OCI-LY3 (cell line): ENCODE measurements at regions not wholly inside any gene's neighbourhood (a gene's known extent, or its start where the extent isn't known, plus 50 kb on each side); places are given as distances from the start of the nearest gene placed in this dataset.

Source experiments
- H2AFZ ChIP-seq: fragments of 200-600, 300-600 bp; shearing (Covaris generic); 2 replicates; pipeline ENCODE4 v1.6.0; 2014; ENCODE audit warnings: antibody characterized with exemption, low read depth, low read length
- H3K27ac ChIP-seq: fragments of 200-600, 300-600 bp; sonication (generic); 2 replicates; pipeline ENCODE4 v1.5.1; 2014; ENCODE audit warnings: mild to moderate bottlenecking, low read length, moderate library complexity, mixed read lengths
- H3K27me3 ChIP-seq: fragments of 200-600, 300-600 bp; sonication (generic); 2 replicates; pipeline ENCODE4 v1.6.1; 2014; ENCODE audit warnings: low read depth, low read length, mixed read lengths
- H3K36me3 ChIP-seq: fragments of 200-600, 300-600 bp; sonication (generic); replicated peaks from 2 replicates; pipeline ENCODE3; 2014; ENCODE audit warnings: low read depth, low read length, mixed read lengths
- H3K4me1 ChIP-seq: fragments of 300-600, 200-600 bp; sonication (generic); 2 replicates; pipeline ENCODE4 v1.6.1; 2014; ENCODE audit warnings: low read length, mixed read lengths
- H3K4me2 ChIP-seq: fragments of 200-600, 300-600 bp; sonication (generic); 2 replicates; pipeline ENCODE4 v1.6.1; 2014; ENCODE audit warnings: low read length, mixed read lengths
- H3K4me3 ChIP-seq: fragments of 300-600, 200-600 bp; sonication (generic); 2 replicates; pipeline ENCODE4 v1.5.1; 2014; ENCODE audit warnings: antibody characterized with exemption, mild to moderate bottlenecking, low read length, moderate library complexity
- H3K79me2 ChIP-seq: fragments of 300-600, 200-600 bp; shearing (Covaris generic); 2 replicates; pipeline ENCODE4 v1.6.1; 2014; ENCODE audit warnings: mild to moderate bottlenecking, low read length, mixed read lengths
- H3K9ac ChIP-seq: fragments of 300-600, 200-600 bp; shearing (Covaris generic); 2 replicates; pipeline ENCODE4 v1.6.0; 2014; ENCODE audit warnings: mild to moderate bottlenecking, low read length, moderate library complexity
- H3K9me3 ChIP-seq: fragments of 200-600, 300-600 bp; shearing (Covaris generic); 2 replicates; pipeline ENCODE4 v1.6.1; 2014; ENCODE audit warnings: low read length, mixed read lengths; ENCODE audit not compliant: insufficient read depth
- H4K20me1 ChIP-seq: fragments of 200-600, 300-600 bp; sonication (generic); 2 replicates; pipeline ENCODE4 v1.6.1; 2016; ENCODE audit warnings: low read length, mixed read lengths; ENCODE audit not compliant: insufficient read depth
- CTCF ChIP-seq: fragments of 200-600, 300-600 bp; sonication (generic); IDR thresholded peaks from 2 replicates; pipeline ENCODE4 v1.5.1; 2014; ENCODE audit warnings: antibody characterized with exemption, low read length, low read depth
- EZH2phosphoT487 ChIP-seq: fragments of 200-600 bp; shearing (Covaris generic); IDR thresholded peaks from 2 replicates; pipeline ENCODE4 v1.6.1; 2018; ENCODE audit warnings: antibody characterized with exemption, mixed run types, low read depth

GRCh38 chr7:45252248-45252647, 94.7 kb downstream of the RAMP3 start:
- TF ChIP-seq CTCF (no peak), EZH2phosphoT487 (no peak)
- Histone ChIP-seq H3K27ac (no peak overlapping the region), H3K9ac (no peak overlapping the region), H2AFZ (no peak overlapping the region), H3K4me1 (no peaks in the 10 kb centered on the region), H4K20me1 (no peaks in the 10 kb centered on the region), H3K4me3 (no peak overlapping the region), H3K4me2 (no peak overlapping the region), H3K27me3 (peaks cover 2% of the 10 kb centered on the region; the same call in 1 of the 2 replicates), H3K36me3 (no peaks in the 10 kb centered on the region), H3K9me3 (no peaks in the 10 kb centered on the region), H3K79me2 (no peaks in the 10 kb centered on the region)

- Histone ChIP-seq H2AFZ (no peak overlapping the region), H3K4me1 (no peaks in the 10 kb centered on the region), H3K27ac (no peak overlapping the region), H3K9ac (no peak overlapping the region), H3K4me3 (no peak overlapping the region), H3K4me2 (no peak overlapping the region), H4K20me1 (no peaks in the 10 kb centered on the region), H3K27me3 (peaks cover 2% of the 10 kb centered on the region; the same call in 1 of the 2 replicates), H3K79me2 (no peaks in the 10 kb centered on the region), H3K36me3 (no peaks in the 10 kb centered on the region), H3K9me3 (no peaks in the 10 kb centered on the region)
- no peak for TF ChIP-seq CTCF
- TF ChIP-seq EZH2phosphoT487 = no peak
Observed at GRCh38 chr7:45252857-45253256, 95.3 kb downstream of the RAMP3 start.

- TF ChIP-seq EZH2phosphoT487 (no peak), CTCF (no peak)
- no peaks in the 10 kb centered on the region for H3K36me3 ChIP-seq
- no peak overlapping the region for H3K4me3 ChIP-seq
- H3K9me3 ChIP-seq = no peaks in the 10 kb centered on the region
- H3K79me2 ChIP-seq = no peaks in the 10 kb centered on the region
- no peaks in the 10 kb centered on the region for H4K20me1 ChIP-seq
- no peak overlapping the region for H3K9ac ChIP-seq
- H3K27me3 ChIP-seq = peaks cover 2% of the 10 kb centered on the region; the same call in 1 of the 2 replicates
- no peak overlapping the region for H3K4me2 ChIP-seq
- H2AFZ ChIP-seq = no peak overlapping the region
- peaks cover 4% of the 10 kb centered on the region for H3K4me1 ChIP-seq
- H3K27ac ChIP-seq = no peak overlapping the region
Observed at GRCh38 chr7:45253368-45253767, 95.8 kb downstream of the RAMP3 start.

GRCh38 chr7:45255187-45255586, 97.6 kb downstream of the RAMP3 start:
- Histone ChIP-seq H3K4me3 (no peak overlapping the region), H3K36me3 (no peaks in the 10 kb centered on the region), H2AFZ (no peak overlapping the region), H3K9ac (no peak overlapping the region), H3K27me3 (peaks cover 2% of the 10 kb centered on the region; the same call in 1 of the 2 replicates), H3K4me1 (peaks cover 20% of the 10 kb centered on the region), H3K27ac (no peak overlapping the region), H3K4me2 (no peak overlapping the region), H3K9me3 (no peaks in the 10 kb centered on the region), H4K20me1 (no peaks in the 10 kb centered on the region), H3K79me2 (no peaks in the 10 kb centered on the region)
- TF ChIP-seq EZH2phosphoT487 = no peak
- no peak for TF ChIP-seq CTCF
